ENCODE measurements at regions not wholly inside any gene's neighbourhood (a gene's known extent, or its start where the extent isn't known, plus 50 kb on each side); places are given as distances from the start of the nearest gene placed in this dataset.

- Histone ChIP-seq H3K9me3 (no peaks in the 10 kb centered on the region), H3K36me3 (no peaks in the 10 kb centered on the region), H3K4me3 (no peak overlapping the region), H3K4me1 (no peaks in the 10 kb centered on the region), H3K27ac (no peak overlapping the region), H3K27me3 (no peaks in the 10 kb centered on the region)
- 60 to 68% methylated on average over 2 to 6 of the region's 7 CpGs for WGBS, 2 donors
- TF ChIP-seq CTCF (IDR thresholded peaks at IDR 0.05) (no peak), POLR2A (IDR thresholded peaks at IDR 0.05) (no peak)
- no peak for DNase-seq
- intact Hi-C loops (cut with DNase I): no loop called here
Measured at GRCh38 chr7:136348542-136349192, 371.5 kb upstream of the MTPN start.

DNA sequence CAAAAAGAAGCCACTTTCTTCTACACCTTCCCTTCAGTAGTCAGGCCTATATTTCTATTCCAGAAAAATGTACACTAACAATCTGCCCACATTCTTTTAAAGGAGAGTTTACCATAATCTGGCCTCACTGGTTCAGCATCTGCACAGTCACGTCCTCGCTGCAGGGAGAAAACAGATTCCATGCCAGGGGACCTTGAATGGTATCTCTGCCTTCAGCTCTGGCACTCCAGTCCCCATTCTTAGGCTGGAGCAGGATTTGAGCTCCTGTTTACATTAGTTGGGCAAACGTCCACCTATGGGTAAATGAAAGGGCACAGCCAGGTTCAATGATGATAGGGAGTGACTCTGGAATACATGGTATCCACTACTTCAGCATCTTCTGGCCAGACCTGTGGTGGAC lies 371.0 kb upstream of the MTPN start:
- no peak overlapping the region for H3K27ac ChIP-seq
- H3K36me3 ChIP-seq: no peaks in the 10 kb centered on the region
- H3K4me1 ChIP-seq: no peaks in the 10 kb centered on the region
- no peaks in the 10 kb centered on the region for H3K27me3 ChIP-seq
- no peaks in the 10 kb centered on the region for H3K9me3 ChIP-seq
- 37 to 55% methylated on average over 3 of the region's 3 CpGs for WGBS, 2 donors
- no peak for TF ChIP-seq POLR2A (IDR thresholded peaks at IDR 0.05)
- no peak for TF ChIP-seq CTCF (IDR thresholded peaks at IDR 0.05)
- intact Hi-C loops (cut with DNase I): no loop called here
- DNase-seq: no peak
- H3K4me3 ChIP-seq: no peak overlapping the region

DNA sequence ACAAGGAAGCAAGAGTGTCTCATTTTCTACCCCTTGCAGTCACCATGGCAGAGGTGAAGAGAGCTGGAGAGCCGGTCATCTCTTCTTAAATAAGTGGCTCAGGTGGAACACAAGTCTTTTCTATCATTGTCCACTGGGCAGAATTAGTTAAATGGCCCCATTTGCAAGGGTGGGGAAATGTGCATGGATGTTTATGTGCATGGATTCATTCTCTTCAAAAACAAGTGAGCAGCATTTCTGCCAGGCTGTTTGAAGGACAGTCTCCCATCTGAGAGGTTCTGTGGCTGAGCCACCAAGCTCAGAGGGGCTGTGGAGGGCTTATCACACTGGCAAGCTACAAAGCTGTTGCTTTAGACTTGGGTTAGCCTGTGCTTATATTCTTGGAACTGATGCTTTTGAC lies 370.3 kb upstream of the MTPN start:
- WGBS, 2 donors: 44 to 70% methylated on average over 1 of the region's 1 CpG
- no peak for TF ChIP-seq POLR2A (IDR thresholded peaks at IDR 0.05)
- TF ChIP-seq CTCF (IDR thresholded peaks at IDR 0.05): no peak
- intact Hi-C loops (cut with DNase I): no loop called here
- no peak overlapping the region for H3K4me3 ChIP-seq
- H3K4me1 ChIP-seq: no peaks in the 10 kb centered on the region
- H3K9me3 ChIP-seq: no peaks in the 10 kb centered on the region
- no peak overlapping the region for H3K27ac ChIP-seq
- no peaks in the 10 kb centered on the region for H3K27me3 ChIP-seq
- DNase-seq: no peak
- no peaks in the 10 kb centered on the region for H3K36me3 ChIP-seq

DNA sequence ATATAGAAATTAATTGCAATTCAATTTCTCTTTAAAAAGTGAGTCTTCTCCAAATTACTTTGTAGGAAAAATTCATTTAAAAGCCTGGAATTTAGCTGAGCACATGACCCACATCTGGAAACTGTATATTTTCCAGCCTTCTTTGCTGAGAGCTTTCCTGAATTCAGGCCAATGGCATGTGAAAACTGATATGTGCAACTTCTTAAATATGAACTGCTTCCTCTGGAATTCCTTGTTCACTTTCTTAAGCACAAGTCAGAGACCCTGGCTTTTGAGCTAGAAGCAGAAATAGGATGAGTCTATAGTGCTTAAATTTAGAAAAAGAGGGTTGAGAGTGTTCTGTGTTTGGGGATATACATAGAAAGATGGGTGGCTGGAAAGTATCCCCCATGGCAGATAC lies 365.1 kb upstream of the MTPN start:
- Histone ChIP-seq H3K9me3 (no peaks in the 10 kb centered on the region), H3K27ac (no peak overlapping the region), H3K4me1 (no peaks in the 10 kb centered on the region), H3K36me3 (no peaks in the 10 kb centered on the region), H3K4me3 (no peak overlapping the region), H3K27me3 (no peaks in the 10 kb centered on the region)
- no peak for DNase-seq
- TF ChIP-seq POLR2A (IDR thresholded peaks at IDR 0.05): no peak
- TF ChIP-seq CTCF (IDR thresholded peaks at IDR 0.05): no peak
- intact Hi-C loops (cut with DNase I): no loop called here

- no peak overlapping the region for H3K27ac ChIP-seq
- DNase-seq: no peak
- H3K36me3 ChIP-seq: no peaks in the 10 kb centered on the region
- no peaks in the 10 kb centered on the region for H3K27me3 ChIP-seq
- no peaks in the 10 kb centered on the region for H3K4me1 ChIP-seq
- TF ChIP-seq POLR2A (IDR thresholded peaks at IDR 0.05) (no peak), CTCF (IDR thresholded peaks at IDR 0.05) (no peak)
- H3K9me3 ChIP-seq: no peaks in the 10 kb centered on the region
- H3K4me3 ChIP-seq: no peak overlapping the region
- intact Hi-C loops (cut with DNase I): no loop called here
Measured at GRCh38 chr7:136339464-136339863, 362.3 kb upstream of the MTPN start.

Measured in esophagus squamous epithelium (tissue), 5 donors.